Lower leg skin (tissue), 3 donors: ENCODE measurements at regions not wholly inside any gene's neighbourhood (a gene's known extent, or its start where the extent isn't known, plus 50 kb on each side); places are given as distances from the start of the nearest gene placed in this dataset.

Experiments used
- CTCF ChIP-seq, 3 donors: fragments of 450-650 bp; IDR thresholded peaks; one replicate each; pipeline ENCODE4 v1.5.1; 2016; ENCODE audit warnings: antibody characterized with exemption in 3 of 3, mild to moderate bottlenecking in 3 of 3, moderate library complexity in 2 of 3
- POLR2A ChIP-seq, 2 donors: fragments of 450-650 bp; IDR thresholded peaks; one replicate each; pipeline ENCODE4 v1.6.1; 2016 to 2017; ENCODE audit warnings: antibody characterized with exemption in 2 of 2, mild to moderate bottlenecking in 1 of 2, moderate library complexity in 1 of 2

GRCh38 chr2:226306969-226307368, 492.7 kb downstream of the IRS1 start:
- TF ChIP-seq CTCF (IDR thresholded peaks at IDR 0.05) = no peak
- TF ChIP-seq POLR2A (IDR thresholded peaks at IDR 0.05) = no peak
